ENCODE measurements at regions not wholly inside any gene's neighbourhood (a gene's known extent, or its start where the extent isn't known, plus 50 kb on each side); places are given as distances from the start of the nearest gene placed in this dataset.

- TF ChIP-seq POLR2A (IDR thresholded peaks at IDR 0.05; ENCODE audit: low read depth, low read length): no peak
- TF ChIP-seq CTCF (conservative IDR thresholded peaks at IDR 0.05; ENCODE audit: low read depth, low read length): no peak
- no peak for TF ChIP-seq MAFK (IDR thresholded peaks at IDR 0.05; ENCODE audit: low read depth, low read length)
- TF ChIP-seq NFE2L2 (IDR thresholded peaks at IDR 0.05; ENCODE audit: low read depth, low read length): no peak
- TF ChIP-seq BHLHE40 (IDR thresholded peaks at IDR 0.05; ENCODE audit: low read depth, low read length): no peak
- TF ChIP-seq RFX5 (IDR thresholded peaks at IDR 0.05; ENCODE audit: low read depth, low read length): no peak
- no peak for TF ChIP-seq RCOR1 (IDR thresholded peaks at IDR 0.05; ENCODE audit: insufficient replicate concordance, low read length)
- TF ChIP-seq USF2 (IDR thresholded peaks at IDR 0.05; ENCODE audit: low read depth, low read length): no peak
- no peak for TF ChIP-seq MAZ (IDR thresholded peaks at IDR 0.05; ENCODE audit: borderline replicate concordance, low read depth, low read length)
- TF ChIP-seq RAD21 (IDR thresholded peaks at IDR 0.05; ENCODE audit: low read length): no peak
- no peak for TF ChIP-seq ELK1 (IDR thresholded peaks at IDR 0.05; ENCODE audit: borderline replicate concordance, low read depth, low read length)
- no peak for TF ChIP-seq CEBPB (IDR thresholded peaks at IDR 0.05; ENCODE audit: low read depth, low read length)
- TF ChIP-seq MXI1 (IDR thresholded peaks at IDR 0.05; ENCODE audit: borderline replicate concordance, low read depth, low read length): no peak
- no peak for TF ChIP-seq FOS (IDR thresholded peaks at IDR 0.05; ENCODE audit: low read depth, low read length)
Measured at GRCh38 chr16:22721511-22722100, 92.4 kb upstream of the HS3ST2 start.
